Gastroesophageal sphincter (tissue), 3 donors: ENCODE measurements at regions not wholly inside any gene's neighbourhood (a gene's known extent, or its start where the extent isn't known, plus 50 kb on each side); places are given as distances from the start of the nearest gene placed in this dataset.

ENCODE experiments used
- CTCF ChIP-seq, 4 experiments: fragments of 200-600 bp in 2 of 4; fragments of 450-650 bp in 2 of 4; sonication (generic) in 1 of 4; IDR thresholded peaks; one replicate each; pipeline ENCODE4 v1.5.1; 2017 to 2019; ENCODE audit warnings: antibody characterized with exemption in 4 of 4, mild to moderate bottlenecking in 2 of 4, moderate library complexity in 2 of 4
- POLR2A ChIP-seq, 2 donors: fragments of 450-650 bp; IDR thresholded peaks; one replicate each; pipeline ENCODE4 v1.6.1; 2017; ENCODE audit warnings: antibody characterized with exemption in 2 of 2, mild to moderate bottlenecking in 2 of 2, moderate library complexity in 1 of 2
- POLR2AphosphoS5 ChIP-seq: sonication (generic); formaldehyde crosslinking; IDR thresholded peaks from one replicate; pipeline ENCODE4 v1.6.1; 2017; ENCODE audit warnings: antibody characterized with exemption

- TF ChIP-seq CTCF (IDR thresholded peaks at IDR 0.05) = no peak
- no peak for TF ChIP-seq POLR2AphosphoS5
- no peak for TF ChIP-seq POLR2A (IDR thresholded peaks at IDR 0.05)
Observed at GRCh38 chr6:100258752-100259151, 206.0 kb downstream of the SIM1 start.
